C4-2B (cell line): ENCODE measurements at regions not wholly inside any gene's neighbourhood (a gene's known extent, or its start where the extent isn't known, plus 50 kb on each side); places are given as distances from the start of the nearest gene placed in this dataset.

Experiments used
- CTCF ChIP-seq: fragments of 450-650 bp; conservative IDR thresholded peaks from 2 replicates; pipeline ENCODE4 v1.5.1; 2017; ENCODE audit warnings: mild to moderate bottlenecking
- ZFX ChIP-seq: fragments of 450-650 bp; IDR thresholded peaks from 2 replicates; pipeline ENCODE4 v1.6.1; 2017

GRCh38 chr17:73788111-73788510, 143.9 kb upstream of the SDK2 start:
- TF ChIP-seq CTCF (no peak), ZFX (no peak)
